GM23248 (cell line): ENCODE measurements at regions not wholly inside any gene's neighbourhood (a gene's known extent, or its start where the extent isn't known, plus 50 kb on each side); places are given as distances from the start of the nearest gene placed in this dataset.

Experiments used
- EZH2 ChIP-seq: fragments of 200-600 bp; sonication (generic); IDR thresholded peaks from 2 replicates; pipeline ENCODE4 v1.6.1; 2018; ENCODE audit warnings: antibody characterized with exemption, mild to moderate bottlenecking; ENCODE audit not compliant: insufficient read depth, poor library complexity, severe bottlenecking
- EZH2phosphoT487 ChIP-seq: fragments of 200-600 bp; sonication (generic); IDR thresholded peaks from 2 replicates; pipeline ENCODE4 v1.6.1; 2018; ENCODE audit warnings: antibody characterized with exemption, moderate library complexity, mild to moderate bottlenecking, low read depth; ENCODE audit not compliant: insufficient read depth

GRCh38 chr6:127032971-127033370, 85.5 kb upstream of the RSPO3 start:
- TF ChIP-seq EZH2phosphoT487 (no peak), EZH2 (no peak)
